ENCODE measurements at regions not wholly inside any gene's neighbourhood (a gene's known extent, or its start where the extent isn't known, plus 50 kb on each side); places are given as distances from the start of the nearest gene placed in this dataset.

DNA sequence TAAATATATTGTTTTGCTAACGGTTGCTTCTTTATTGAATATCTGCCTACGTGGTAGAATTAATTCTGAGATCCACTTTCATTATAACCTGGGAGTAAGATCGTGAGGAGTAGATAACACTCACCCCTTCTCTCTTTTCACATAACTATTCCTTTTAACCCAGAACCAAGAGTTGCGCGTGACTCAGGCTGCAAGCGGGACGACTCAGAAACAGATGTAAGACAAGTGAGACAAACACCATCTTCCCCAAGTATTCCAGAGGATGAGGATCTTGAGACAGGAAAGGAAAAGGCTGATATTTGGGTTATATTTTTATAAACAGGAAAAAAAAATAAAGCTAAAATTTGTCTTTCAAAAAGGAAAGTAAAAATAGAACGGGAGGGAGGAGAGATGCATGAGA lies 318.8 kb upstream of the NOCT start:
- Histone ChIP-seq H3K4me3 (ENCODE audit: low read length) (no peak overlapping the region), H3K9me2 (replicated peaks; ENCODE audit: control insufficient read depth, low read length) (no peaks in the 10 kb centered on the region), H3K79me2 (ENCODE audit: control insufficient read depth, low read length) (no peaks in the 10 kb centered on the region), H3F3A (ENCODE audit: control insufficient read depth, insufficient read depth) (no peaks in the 10 kb centered on the region), H3K27me3 (ENCODE audit: control insufficient read depth, low read length) (no peaks in the 10 kb centered on the region), H3K9me3 (ENCODE audit: control insufficient read depth, insufficient read depth, low read length) (no peaks in the 10 kb centered on the region), H3K4me1 (ENCODE audit: control insufficient read depth, low read length) (no peaks in the 10 kb centered on the region), H3K4me2 (ENCODE audit: low read length) (no peak overlapping the region), H4K20me1 (ENCODE audit: control insufficient read depth, insufficient read depth, low read depth, low read length) (no peaks in the 10 kb centered on the region), H3K36me3 (ENCODE audit: control insufficient read depth, low read length) (no peaks in the 10 kb centered on the region), H3K27ac (ENCODE audit: low read depth, low read length) (no peak overlapping the region)
- TF ChIP-seq, protein P1, sequence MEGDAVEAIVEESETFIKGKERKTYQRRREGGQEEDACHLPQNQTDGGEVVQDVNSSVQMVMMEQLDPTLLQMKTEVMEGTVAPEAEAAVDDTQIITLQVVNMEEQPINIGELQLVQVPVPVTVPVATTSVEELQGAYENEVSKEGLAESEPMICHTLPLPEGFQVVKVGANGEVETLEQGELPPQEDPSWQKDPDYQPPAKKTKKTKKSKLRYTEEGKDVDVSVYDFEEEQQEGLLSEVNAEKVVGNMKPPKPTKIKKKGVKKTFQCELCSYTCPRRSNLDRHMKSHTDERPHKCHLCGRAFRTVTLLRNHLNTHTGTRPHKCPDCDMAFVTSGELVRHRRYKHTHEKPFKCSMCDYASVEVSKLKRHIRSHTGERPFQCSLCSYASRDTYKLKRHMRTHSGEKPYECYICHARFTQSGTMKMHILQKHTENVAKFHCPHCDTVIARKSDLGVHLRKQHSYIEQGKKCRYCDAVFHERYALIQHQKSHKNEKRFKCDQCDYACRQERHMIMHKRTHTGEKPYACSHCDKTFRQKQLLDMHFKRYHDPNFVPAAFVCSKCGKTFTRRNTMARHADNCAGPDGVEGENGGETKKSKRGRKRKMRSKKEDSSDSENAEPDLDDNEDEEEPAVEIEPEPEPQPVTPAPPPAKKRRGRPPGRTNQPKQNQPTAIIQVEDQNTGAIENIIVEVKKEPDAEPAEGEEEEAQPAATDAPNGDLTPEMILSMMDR (IDR thresholded peaks at IDR 0.05; ENCODE audit: low read depth, low read length, poor library complexity, severe bottlenecking): no peak
- no peak for TF ChIP-seq EZH2phosphoT487 (IDR thresholded peaks at IDR 0.05; ENCODE audit: borderline replicate concordance, low read length)

DNA sequence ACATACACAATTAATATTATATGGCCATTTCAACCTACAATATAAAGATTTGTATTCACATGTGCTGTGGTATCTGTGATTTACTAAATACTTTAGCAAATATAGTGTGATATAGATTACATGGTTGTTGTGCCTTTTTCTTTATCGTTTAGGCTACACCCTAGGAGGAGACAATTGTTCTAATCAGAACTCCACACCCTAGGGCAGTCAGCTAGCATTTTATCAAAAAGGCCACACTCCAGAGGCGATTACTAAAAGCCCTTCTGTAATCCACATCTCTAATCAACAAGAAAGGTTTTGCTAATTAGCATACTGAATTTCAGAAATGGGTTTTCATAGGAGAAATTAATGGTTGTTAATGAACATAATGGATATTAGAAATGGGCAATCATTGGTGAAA lies 319.5 kb upstream of the NOCT start:
- H3K4me3 ChIP-seq (ENCODE audit: low read length): no peak overlapping the region
- H3K9me3 ChIP-seq (ENCODE audit: control insufficient read depth, insufficient read depth, low read length): no peaks in the 10 kb centered on the region
- H3K4me1 ChIP-seq (ENCODE audit: control insufficient read depth, low read length): no peaks in the 10 kb centered on the region
- no peaks in the 10 kb centered on the region for H3K9me2 ChIP-seq (replicated peaks; ENCODE audit: control insufficient read depth, low read length)
- TF ChIP-seq EZH2phosphoT487 (IDR thresholded peaks at IDR 0.05; ENCODE audit: borderline replicate concordance, low read length): no peak
- TF ChIP-seq, protein P1 (IDR thresholded peaks at IDR 0.05; ENCODE audit: low read depth, low read length, poor library complexity, severe bottlenecking): no peak
- H3K27ac ChIP-seq (ENCODE audit: low read depth, low read length): no peak overlapping the region
- no peak overlapping the region for H3K4me2 ChIP-seq (ENCODE audit: low read length)
- H3K79me2 ChIP-seq (ENCODE audit: control insufficient read depth, low read length): no peaks in the 10 kb centered on the region
- no peaks in the 10 kb centered on the region for H4K20me1 ChIP-seq (ENCODE audit: control insufficient read depth, insufficient read depth, low read depth, low read length)
- no peaks in the 10 kb centered on the region for H3K36me3 ChIP-seq (ENCODE audit: control insufficient read depth, low read length)
- H3F3A ChIP-seq (ENCODE audit: control insufficient read depth, insufficient read depth): no peaks in the 10 kb centered on the region
- no peaks in the 10 kb centered on the region for H3K27me3 ChIP-seq (ENCODE audit: control insufficient read depth, low read length)

GRCh38 chr4:138693526-138693925 lies 322.1 kb upstream of the NOCT start:
- TF ChIP-seq, protein P1 (IDR thresholded peaks at IDR 0.05; ENCODE audit: low read depth, low read length, poor library complexity, severe bottlenecking): no peak
- TF ChIP-seq EZH2phosphoT487 (IDR thresholded peaks at IDR 0.05; ENCODE audit: borderline replicate concordance, low read length): no peak
- H3K4me2 ChIP-seq (ENCODE audit: low read length): no peak overlapping the region
- H3K27ac ChIP-seq (ENCODE audit: low read depth, low read length): no peak overlapping the region
- no peaks in the 10 kb centered on the region for H3K9me3 ChIP-seq (ENCODE audit: control insufficient read depth, insufficient read depth, low read length)
- no peak overlapping the region for H3K4me3 ChIP-seq (ENCODE audit: low read length)
- H3K79me2 ChIP-seq (ENCODE audit: control insufficient read depth, low read length): no peaks in the 10 kb centered on the region
- no peaks in the 10 kb centered on the region for H3K9me2 ChIP-seq (replicated peaks; ENCODE audit: control insufficient read depth, low read length)
- no peaks in the 10 kb centered on the region for H3F3A ChIP-seq (ENCODE audit: control insufficient read depth, insufficient read depth)
- H3K27me3 ChIP-seq (ENCODE audit: control insufficient read depth, low read length): no peaks in the 10 kb centered on the region; the same call in 1 of the 2 replicates
- H3K36me3 ChIP-seq (ENCODE audit: control insufficient read depth, low read length): no peaks in the 10 kb centered on the region
- no peaks in the 10 kb centered on the region for H3K4me1 ChIP-seq (ENCODE audit: control insufficient read depth, low read length)
- H4K20me1 ChIP-seq (ENCODE audit: control insufficient read depth, insufficient read depth, low read depth, low read length): no peaks in the 10 kb centered on the region

- Histone ChIP-seq H3K27ac (ENCODE audit: low read depth, low read length) (no peak overlapping the region), H3K4me1 (ENCODE audit: control insufficient read depth, low read length) (no peaks in the 10 kb centered on the region), H3K27me3 (ENCODE audit: control insufficient read depth, low read length) (no peaks in the 10 kb centered on the region; the same call in 1 of the 2 replicates), H3K36me3 (ENCODE audit: control insufficient read depth, low read length) (no peaks in the 10 kb centered on the region), H3K9me3 (ENCODE audit: control insufficient read depth, insufficient read depth, low read length) (no peaks in the 10 kb centered on the region), H3K9me2 (replicated peaks; ENCODE audit: control insufficient read depth, low read length) (no peaks in the 10 kb centered on the region), H3K4me2 (ENCODE audit: low read length) (no peak overlapping the region), H3K79me2 (ENCODE audit: control insufficient read depth, low read length) (no peaks in the 10 kb centered on the region), H4K20me1 (ENCODE audit: control insufficient read depth, insufficient read depth, low read depth, low read length) (no peaks in the 10 kb centered on the region), H3F3A (ENCODE audit: control insufficient read depth, insufficient read depth) (no peaks in the 10 kb centered on the region), H3K4me3 (ENCODE audit: low read length) (no peak overlapping the region)
- TF ChIP-seq EZH2phosphoT487 (IDR thresholded peaks at IDR 0.05; ENCODE audit: borderline replicate concordance, low read length): no peak
- TF ChIP-seq, protein P1 (IDR thresholded peaks at IDR 0.05; ENCODE audit: low read depth, low read length, poor library complexity, severe bottlenecking): no peak
These were observed 323.2 kb upstream of the NOCT start for GRCh38 chr4:138692411-138692810.

Data from DOHH2 (cell line).